Tibial nerve (tissue), 4 donors: ENCODE measurements at regions not wholly inside any gene's neighbourhood (a gene's known extent, or its start where the extent isn't known, plus 50 kb on each side); places are given as distances from the start of the nearest gene placed in this dataset.
A peak's percentile ranks its signal among the peaks of the same experiment; 100 is the strongest.

ENCODE experiments used
- DNase-seq, 2 donors: peaks; one replicate each; pipeline ENCODE4 v3.0.0-alpha.2; 2019; ENCODE audit warnings: low spot score in 2 of 2
- H3K27ac ChIP-seq, 4 donors: fragments of 200-600 bp; sonication (generic) in 3 of 4; one replicate each; pipeline ENCODE4 v1.5.1; 2017 to 2019; ENCODE audit warnings: mild to moderate bottlenecking in 1 of 4
- H3K27me3 ChIP-seq, 2 donors: fragments of 200-600 bp; sonication (generic) in 1 of 2; one replicate each; pipeline versions ENCODE4 v1.5.1 to v1.6.0; 2017 to 2019
- H3K36me3 ChIP-seq, 3 donors: fragments of 200-600 bp; sonication (generic); one replicate each; pipeline ENCODE4 v1.5.1; 2018 to 2019
- H3K4me1 ChIP-seq, 4 donors: fragments of 200-600 bp; sonication (generic) in 3 of 4; one replicate each; pipeline ENCODE4 v1.5.1; 2017 to 2019
- H3K4me3 ChIP-seq, 4 donors: fragments of 200-600 bp; sonication (generic) in 3 of 4; one replicate each; pipeline ENCODE4 v1.5.1; 2017 to 2019; ENCODE audit warnings: mild to moderate bottlenecking in 1 of 4, moderate library complexity in 1 of 4
- H3K9me3 ChIP-seq, 4 donors: fragments of 200-600 bp; sonication (generic) in 3 of 4; one replicate each; pipeline ENCODE4 v1.5.1; 2017 to 2019
- CTCF ChIP-seq, 5 experiments: fragments of 200-600 bp in 3 of 5; fragments of 450-650 bp in 2 of 5; sonication (generic) in 3 of 5; IDR thresholded peaks; one replicate each; pipeline ENCODE4 v1.5.1; 2016 to 2019; ENCODE audit warnings: antibody characterized with exemption in 5 of 5, mild to moderate bottlenecking in 3 of 5, moderate library complexity in 2 of 5
- EP300 ChIP-seq, 2 donors: sonication (generic); formaldehyde crosslinking; IDR thresholded peaks; one replicate each; pipeline ENCODE4 v1.6.1; 2017; ENCODE audit warnings: antibody characterized with exemption in 2 of 2, mild to moderate bottlenecking in 1 of 2
- POLR2A ChIP-seq, 2 donors: fragments of 450-650 bp; IDR thresholded peaks; one replicate each; pipeline ENCODE4 v1.6.1; 2017; ENCODE audit warnings: antibody characterized with exemption in 2 of 2, mild to moderate bottlenecking in 2 of 2, moderate library complexity in 2 of 2
- WGBS, 2 donors: methylation state at CpG; one replicate each; pipeline ENCODE4 v1.1.5; 2018; 5-methylcytosine and 5-hydroxymethylcytosine counted together

- Histone ChIP-seq H3K36me3 (no peaks in the 10 kb centered on the region), H3K9me3 (no peaks in the 10 kb centered on the region), H3K4me1 (no peaks in the 10 kb centered on the region), H3K27me3 (no peaks in the 10 kb centered on the region), H3K27ac (no peak overlapping the region), H3K4me3 (no peak overlapping the region)
- WGBS, 2 donors = 86 to 87% methylated on average over 7 of the region's 7 CpGs
- TF ChIP-seq POLR2A (IDR thresholded peaks at IDR 0.05) (no peak), CTCF (IDR thresholded peaks at IDR 0.05) (no peak), EP300 (IDR thresholded peaks at IDR 0.05) (no peak)
- DNase-seq = no peak
Measured at GRCh38 chr12:107571492-107571891, 114.1 kb upstream of the PWP1 start.

- 75 to 84% methylated on average over 4 of the region's 4 CpGs for WGBS, 2 donors
- Histone ChIP-seq H3K27ac (no peak overlapping the region), H3K4me1 (peaks cover 0 to 7% (median 0%) of the 10 kb centered on the region in 4 donors), H3K9me3 (no peaks in the 10 kb centered on the region), H3K4me3 (no peak overlapping the region), H3K27me3 (no peaks in the 10 kb centered on the region), H3K36me3 (no peaks in the 10 kb centered on the region)
- DNase-seq = no peak
- TF ChIP-seq POLR2A (IDR thresholded peaks at IDR 0.05) (no peak), CTCF (IDR thresholded peaks at IDR 0.05) (no peak), EP300 (IDR thresholded peaks at IDR 0.05) (no peak)
Measured at GRCh38 chr12:107574691-107575090, 110.9 kb upstream of the PWP1 start.

- TF ChIP-seq EP300 (IDR thresholded peaks at IDR 0.05) = no peak
- no peak for TF ChIP-seq POLR2A (IDR thresholded peaks at IDR 0.05)
- TF ChIP-seq CTCF (IDR thresholded peaks at IDR 0.05) = no peak
- peaks cover 0 to 16% (median 0%) of the 10 kb centered on the region in 4 donors for H3K4me1 ChIP-seq
- no peaks in the 10 kb centered on the region for H3K27me3 ChIP-seq
- no peak overlapping the region for H3K27ac ChIP-seq
- no peak for DNase-seq
- H3K9me3 ChIP-seq = no peaks in the 10 kb centered on the region
- WGBS, 2 donors = 31 to 39% methylated on average over 19 to 39 of the region's 66 CpGs
- no peaks in the 10 kb centered on the region for H3K36me3 ChIP-seq
- H3K4me3 ChIP-seq = peak overlapping the region in 3 of 4 donors; percentile 3 to 41 (median 19)
Measured at GRCh38 chr12:107580750-107581618, 104.6 kb upstream of the PWP1 start.

GRCh38 chr12:107581619-107582015, 104.0 kb upstream of the PWP1 start:
- Histone ChIP-seq H3K36me3 (no peaks in the 10 kb centered on the region), H3K4me1 (peaks cover 0 to 16% (median 0%) of the 10 kb centered on the region in 4 donors), H3K4me3 (peak overlapping the region in 2 of 4 donors; percentile 19 to 41), H3K9me3 (no peaks in the 10 kb centered on the region), H3K27ac (no peak overlapping the region), H3K27me3 (no peaks in the 10 kb centered on the region)
- 60 to 63% methylated on average over 12 of the region's 12 CpGs for WGBS, 2 donors
- DNase-seq = no peak
- TF ChIP-seq POLR2A (IDR thresholded peaks at IDR 0.05) (no peak), CTCF (IDR thresholded peaks at IDR 0.05) (no peak), EP300 (IDR thresholded peaks at IDR 0.05) (no peak)

GRCh38 chr12:107583551-107583950, 102.0 kb upstream of the PWP1 start:
- WGBS, 2 donors = 81 to 83% methylated on average over 5 of the region's 5 CpGs
- Histone ChIP-seq H3K4me1 (peaks cover 0 to 13% (median 0%) of the 10 kb centered on the region in 4 donors), H3K27me3 (no peaks in the 10 kb centered on the region), H3K9me3 (peaks cover 0 to 12% (median 0%) of the 10 kb centered on the region in 4 donors), H3K4me3 (no peak overlapping the region), H3K36me3 (no peaks in the 10 kb centered on the region), H3K27ac (no peak overlapping the region)
- no peak for TF ChIP-seq CTCF (IDR thresholded peaks at IDR 0.05)
- TF ChIP-seq EP300 (IDR thresholded peaks at IDR 0.05) = no peak
- no peak for TF ChIP-seq POLR2A (IDR thresholded peaks at IDR 0.05)
- no peak for DNase-seq
